ENCODE measurements at regions not wholly inside any gene's neighbourhood (a gene's known extent, or its start where the extent isn't known, plus 50 kb on each side); places are given as distances from the start of the nearest gene placed in this dataset.

- no peak for TF ChIP-seq MXI1 (IDR thresholded peaks at IDR 0.05; ENCODE audit: borderline replicate concordance, low read depth, low read length)
- TF ChIP-seq RAD21 (IDR thresholded peaks at IDR 0.05; ENCODE audit: low read length) = no peak
- no peak for TF ChIP-seq CEBPB (IDR thresholded peaks at IDR 0.05; ENCODE audit: low read depth, low read length)
- no peak for TF ChIP-seq CTCF (conservative IDR thresholded peaks at IDR 0.05; ENCODE audit: low read depth, low read length)
- TF ChIP-seq USF2 (IDR thresholded peaks at IDR 0.05; ENCODE audit: low read depth, low read length) = no peak
- no peak for TF ChIP-seq CHD1 (IDR thresholded peaks at IDR 0.05; ENCODE audit: low read depth, low read length)
- no peak for TF ChIP-seq RCOR1 (IDR thresholded peaks at IDR 0.05; ENCODE audit: insufficient replicate concordance, low read length)
- no peak for TF ChIP-seq RFX5 (IDR thresholded peaks at IDR 0.05; ENCODE audit: low read depth, low read length)
- no peak for TF ChIP-seq ELK1 (IDR thresholded peaks at IDR 0.05; ENCODE audit: borderline replicate concordance, low read depth, low read length)
- TF ChIP-seq FOS (IDR thresholded peaks at IDR 0.05; ENCODE audit: low read depth, low read length) = no peak
- no peak for TF ChIP-seq SMC3 (IDR thresholded peaks at IDR 0.05; ENCODE audit: low read depth, low read length)
- Histone ChIP-seq H2BK15ac (ENCODE audit: low read depth, low read length) (no peak overlapping the region), H4K8ac (ENCODE audit: low read depth in 2 of 2, low read length in 2 of 2) (no peak overlapping the region), H2BK120ac (ENCODE audit: low read depth, low read length) (no peak overlapping the region), H2AK9ac (replicated peaks; ENCODE audit: low read depth, low read length, poor library complexity) (no peak overlapping the region), H3K27ac (ENCODE audit: insufficient read depth, low read length) (no peak overlapping the region), H4K5ac (ENCODE audit: low read depth, low read length) (no peak overlapping the region), H3K36me3 (ENCODE audit: control insufficient read depth, insufficient read depth, low read length) (no peaks in the 10 kb centered on the region), H3K9ac (ENCODE audit: low read depth, low read length) (no peak overlapping the region), H3K4me1 (ENCODE audit: control insufficient read depth, insufficient read depth, low read length) (no peaks in the 10 kb centered on the region), H2AK5ac (ENCODE audit: low read depth, low read length) (no peak overlapping the region), H2BK5ac (ENCODE audit: low read depth, low read length, poor library complexity, severe bottlenecking) (no peak overlapping the region), H3K56ac (ENCODE audit: extremely low read depth, insufficient read depth, low read length) (no peak overlapping the region), H3K14ac (replicated peaks; ENCODE audit: low read depth, low read length) (no peak overlapping the region), H3K23ac (ENCODE audit: low read depth, low read length) (no peak overlapping the region), H3K9me3 (ENCODE audit: control insufficient read depth, insufficient read depth, low read length) (no peaks in the 10 kb centered on the region), H3K27me3 (ENCODE audit: control insufficient read depth, insufficient read depth, low read length) (no peaks in the 10 kb centered on the region), H2AFZ (replicated peaks; ENCODE audit: low read length, poor library complexity) (no peak overlapping the region), H3K9me1 (ENCODE audit: insufficient read depth, low read length) (no peaks in the 10 kb centered on the region), H4K20me1 (ENCODE audit: insufficient read depth, low read length) (no peaks in the 10 kb centered on the region), H3K18ac (ENCODE audit: low read depth, low read length) (no peak overlapping the region), H3K4me3 (ENCODE audit: insufficient read depth, low read depth, low read length) (no peak overlapping the region), H3K4ac (ENCODE audit: low read depth, low read length) (no peak overlapping the region), H4K91ac (ENCODE audit: insufficient read depth, low read depth, low read length) (no peak overlapping the region), H3K79me1 (ENCODE audit: low read depth in 1 of 2, low read length in 2 of 2) (no peaks in the 10 kb centered on the region), H3K4me2 (ENCODE audit: low read depth, low read length) (no peak overlapping the region), H2BK20ac (ENCODE audit: low read depth, low read length) (no peak overlapping the region)
- WGBS, 2 experiments (ENCODE audit: extremely low coverage in 2 of 2, insufficient read length in 1 of 2) = no CpG with 5 or more reads among the region's 1 CpG
- no peak for DNase-seq
- BruUV-seq (replicated peaks) = no TSS peak
- intact Hi-C loops (cut with micrococcal nuclease) = no loop called here
- POLR2A ChIA-PET (ENCODE audit: unreplicated experiment) = no interaction called here
- dilution Hi-C loops (cut with HindIII; ENCODE audit: low sequenced_read_pairs, unreplicated experiment) = no loop called here
- no peak for ATAC-seq (ENCODE audit: low read depth)
- CTCF ChIA-PET = interaction anchor here (1.2 kb wide), 1 partner anchor 11 kb away, joined by 3 read pairs; no protein-coding TSS in a partner anchor
- in situ Hi-C loops (cut with MboI; ENCODE audit: low sequenced_read_pairs) = no loop called here
Observed at GRCh38 chr10:59108886-59109288, 67.6 kb upstream of the PHYHIPL start.
